ENCODE measurements at regions not wholly inside any gene's neighbourhood (a gene's known extent, or its start where the extent isn't known, plus 50 kb on each side); places are given as distances from the start of the nearest gene placed in this dataset.
A peak's percentile ranks its signal among the peaks of the same experiment; 100 is the strongest.

- DNase-seq (ENCODE audit: low spot score) = no peak
Observed at GRCh38 chr4:147054228-147054872, 108.7 kb upstream of the TTC29 start.

- no peak for DNase-seq (ENCODE audit: low spot score)
Observed at GRCh38 chr4:147056940-147057610, 111.4 kb upstream of the TTC29 start.

GRCh38 chr4:147057611-147058190 is 112.0 kb upstream of the TTC29 start:
- no peak for DNase-seq (ENCODE audit: low spot score)

- no peak for DNase-seq (ENCODE audit: low spot score)
Observed at GRCh38 chr4:147059064-147059731, 113.5 kb upstream of the TTC29 start.

GRCh38 chr4:147060151-147060931 is 114.7 kb upstream of the TTC29 start:
- DNase-seq (ENCODE audit: low spot score) = no peak

GRCh38 chr4:147064856-147065255 is 119.2 kb upstream of the TTC29 start:
- DNase-seq (ENCODE audit: low spot score) = no peak

GRCh38 chr4:147068564-147068963 is 122.9 kb upstream of the TTC29 start:
- no peak for DNase-seq (ENCODE audit: low spot score)

- no peak for DNase-seq (ENCODE audit: low spot score)
Observed at GRCh38 chr4:147071209-147071740, 125.6 kb upstream of the TTC29 start.

- DNase-seq (ENCODE audit: low spot score) = no peak
Observed at GRCh38 chr4:147076179-147076578, 130.5 kb upstream of the TTC29 start.

- no peak for DNase-seq (ENCODE audit: low spot score)
Observed at GRCh38 chr4:147076728-147077127, 131.1 kb upstream of the TTC29 start.

GRCh38 chr4:147078362-147078761 is 132.7 kb upstream of the TTC29 start:
- DNase-seq (ENCODE audit: low spot score) = no peak

- no peak for DNase-seq (ENCODE audit: low spot score)
Observed at GRCh38 chr4:147078875-147079658, 133.4 kb upstream of the TTC29 start.

GRCh38 chr4:147084861-147085260 is 139.2 kb upstream of the TTC29 start:
- DNase-seq (ENCODE audit: low spot score) = no peak

- no peak for DNase-seq (ENCODE audit: low spot score)
Observed at GRCh38 chr4:147085781-147086180, 140.1 kb upstream of the TTC29 start.

GRCh38 chr4:147088146-147088545 is 142.5 kb upstream of the TTC29 start:
- no peak for DNase-seq (ENCODE audit: low spot score)

- no peak for DNase-seq (ENCODE audit: low spot score)
Observed at GRCh38 chr4:147090486-147090885, 144.8 kb upstream of the TTC29 start.

- no peak for DNase-seq (ENCODE audit: low spot score)
Observed at GRCh38 chr4:147093206-147093605, 147.5 kb upstream of the TTC29 start.

- no peak for DNase-seq (ENCODE audit: low spot score)
Observed at GRCh38 chr4:147094238-147094637, 148.6 kb upstream of the TTC29 start.

- DNase-seq (ENCODE audit: low spot score) = peak; percentile 35
Observed at GRCh38 chr4:147096667-147097604, 151.3 kb upstream of the TTC29 start.

GRCh38 chr4:147101678-147102077 is 156.0 kb upstream of the TTC29 start:
- DNase-seq (ENCODE audit: low spot score) = no peak
